ENCODE measurements at regions not wholly inside any gene's neighbourhood (a gene's known extent, or its start where the extent isn't known, plus 50 kb on each side); places are given as distances from the start of the nearest gene placed in this dataset.

DNA sequence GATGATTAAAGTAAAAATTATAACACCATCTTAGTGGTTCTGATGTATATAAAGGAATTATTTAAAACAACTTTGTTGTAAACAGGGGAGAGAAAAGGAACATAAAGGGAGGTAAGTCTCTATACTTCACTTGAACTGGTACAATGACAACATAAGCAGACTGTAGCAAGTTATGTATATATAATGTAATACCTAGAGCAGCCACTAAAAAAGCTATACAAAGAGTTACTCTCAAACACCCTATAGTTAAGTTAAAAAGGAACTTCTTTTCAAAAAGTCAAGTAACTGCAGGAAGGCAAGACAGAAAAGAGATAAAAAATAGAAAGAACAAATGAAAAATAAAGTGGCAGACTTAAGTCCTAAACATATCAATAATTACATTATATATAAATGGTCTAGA, 82.3 kb downstream of the ZNF503 start:
- TF ChIP-seq POLR2A (IDR thresholded peaks at IDR 0.05; ENCODE audit: low read length) (no peak), GATA1 (IDR thresholded peaks at IDR 0.05; ENCODE audit: low read depth, low read length) (no peak)
